Left lung (tissue), 4 donors: ENCODE measurements at regions not wholly inside any gene's neighbourhood (a gene's known extent, or its start where the extent isn't known, plus 50 kb on each side); places are given as distances from the start of the nearest gene placed in this dataset.
"Not testable (repeated sequence)": the region's sequence is repeated elsewhere in the genome, so short reads cannot be mapped to it uniquely, and the experiment has no call there.

Experiments used
- ATAC-seq: fragments of 200-7000 bp; cut with Tn5 transposase; one replicate; pipeline ENCODE4 v1.9.1; 2020; ENCODE audit warnings: moderate library complexity
- DNase-seq, 4 donors: peaks; one replicate each; pipeline ENCODE4 v3.0.0-alpha.2; 2013 to 2020
- H3K27ac ChIP-seq, 2 donors: fragments of 200-600 bp; sonication (generic) in 1 of 2; one replicate each; pipeline versions ENCODE4 v1.5.0 to v1.8.0; 2020 to 2021
- H3K27me3 ChIP-seq, 2 donors: fragments of 200-600 bp; sonication (generic) in 1 of 2; one replicate each; pipeline versions ENCODE4 v1.5.0 to v1.8.0; 2020 to 2021
- H3K36me3 ChIP-seq, 2 donors: fragments of 200-600 bp; sonication (generic) in 1 of 2; one replicate each; pipeline versions ENCODE4 v1.5.0 to v1.8.0; 2020 to 2021
- H3K4me1 ChIP-seq, 2 donors: fragments of 200-600 bp; one replicate each; pipeline ENCODE4 v1.8.0; 2021
- H3K4me3 ChIP-seq, 2 donors: fragments of 200-600 bp; sonication (generic) in 1 of 2; one replicate each; pipeline versions ENCODE4 v1.5.0 to v1.8.0; 2020 to 2021; ENCODE audit warnings: mild to moderate bottlenecking in 1 of 2
- H3K9me3 ChIP-seq, 2 donors: fragments of 200-600 bp; sonication (generic) in 1 of 2; one replicate each; pipeline versions ENCODE4 v1.5.0 to v1.8.0; 2020 to 2021
- intact Hi-C, 2 donors: fragments of 100-400 bp; cut with DNase I; formaldehyde crosslinking; loops; one replicate each; pipeline versions ENCODE4 v1.11.2 to v1.14.2; 2022
- TF ChIP-seq, protein P1 (sequence below), 2 donors: fragments of 200-600 bp; sonication (generic) in 1 of 2; IDR thresholded peaks; one replicate each; pipeline versions ENCODE4 v1.5.0 to v1.8.0; 2021; ENCODE audit warnings: antibody characterized with exemption in 2 of 2
- donor health status: DM: no; HTN: yes; CAD: no.
- donor health status: DM: no; HTN: no; CAD: no.

- ATAC-seq (no peak), DNase-seq (no peak)
- TF ChIP-seq, protein P1, sequence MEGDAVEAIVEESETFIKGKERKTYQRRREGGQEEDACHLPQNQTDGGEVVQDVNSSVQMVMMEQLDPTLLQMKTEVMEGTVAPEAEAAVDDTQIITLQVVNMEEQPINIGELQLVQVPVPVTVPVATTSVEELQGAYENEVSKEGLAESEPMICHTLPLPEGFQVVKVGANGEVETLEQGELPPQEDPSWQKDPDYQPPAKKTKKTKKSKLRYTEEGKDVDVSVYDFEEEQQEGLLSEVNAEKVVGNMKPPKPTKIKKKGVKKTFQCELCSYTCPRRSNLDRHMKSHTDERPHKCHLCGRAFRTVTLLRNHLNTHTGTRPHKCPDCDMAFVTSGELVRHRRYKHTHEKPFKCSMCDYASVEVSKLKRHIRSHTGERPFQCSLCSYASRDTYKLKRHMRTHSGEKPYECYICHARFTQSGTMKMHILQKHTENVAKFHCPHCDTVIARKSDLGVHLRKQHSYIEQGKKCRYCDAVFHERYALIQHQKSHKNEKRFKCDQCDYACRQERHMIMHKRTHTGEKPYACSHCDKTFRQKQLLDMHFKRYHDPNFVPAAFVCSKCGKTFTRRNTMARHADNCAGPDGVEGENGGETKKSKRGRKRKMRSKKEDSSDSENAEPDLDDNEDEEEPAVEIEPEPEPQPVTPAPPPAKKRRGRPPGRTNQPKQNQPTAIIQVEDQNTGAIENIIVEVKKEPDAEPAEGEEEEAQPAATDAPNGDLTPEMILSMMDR (IDR thresholded peaks at IDR 0.05), result no peak
- no peak overlapping the region for H3K4me3 ChIP-seq
- no peaks in the 10 kb centered on the region for H3K27me3 ChIP-seq
- intact Hi-C loops, result no loop called here
- no peaks in the 10 kb centered on the region for H3K4me1 ChIP-seq
- no peaks in the 10 kb centered on the region for H3K36me3 ChIP-seq
- no peaks in the 10 kb centered on the region for H3K9me3 ChIP-seq
- H3K27ac ChIP-seq, result no peak overlapping the region
These were observed 351.5 kb downstream of the NR4A2 start for GRCh38 chr2:155980941-155981560.

DNA sequence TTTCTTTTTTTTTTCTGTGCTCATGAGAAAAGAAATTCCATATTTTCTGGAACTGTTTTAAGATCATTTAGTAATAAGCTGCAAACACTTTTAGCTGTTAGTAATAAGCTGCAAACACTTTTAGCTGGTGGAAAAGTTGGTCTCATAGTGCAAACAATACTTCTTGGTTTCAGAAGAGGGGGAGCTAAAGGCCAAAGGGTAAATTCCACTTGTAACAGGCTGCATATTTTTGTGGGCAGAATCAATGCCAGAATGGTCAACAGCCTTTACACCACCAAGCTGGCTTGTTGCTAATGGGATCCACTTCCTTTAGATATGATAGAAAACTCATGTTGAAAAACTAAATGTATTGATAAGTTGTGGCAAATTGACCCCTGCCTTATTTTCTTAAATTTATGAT is 356.8 kb downstream of the NR4A2 start:
- H3K4me1 ChIP-seq, result no peaks in the 10 kb centered on the region
- no peaks in the 10 kb centered on the region for H3K9me3 ChIP-seq
- DNase-seq, result no peak
- H3K27ac ChIP-seq, result no peak overlapping the region
- ATAC-seq, result no peak
- no peaks in the 10 kb centered on the region for H3K36me3 ChIP-seq
- intact Hi-C loops, result no loop called here
- no peak overlapping the region for H3K4me3 ChIP-seq
- TF ChIP-seq, protein P1 (IDR thresholded peaks at IDR 0.05), result no peak
- no peaks in the 10 kb centered on the region for H3K27me3 ChIP-seq

DNA sequence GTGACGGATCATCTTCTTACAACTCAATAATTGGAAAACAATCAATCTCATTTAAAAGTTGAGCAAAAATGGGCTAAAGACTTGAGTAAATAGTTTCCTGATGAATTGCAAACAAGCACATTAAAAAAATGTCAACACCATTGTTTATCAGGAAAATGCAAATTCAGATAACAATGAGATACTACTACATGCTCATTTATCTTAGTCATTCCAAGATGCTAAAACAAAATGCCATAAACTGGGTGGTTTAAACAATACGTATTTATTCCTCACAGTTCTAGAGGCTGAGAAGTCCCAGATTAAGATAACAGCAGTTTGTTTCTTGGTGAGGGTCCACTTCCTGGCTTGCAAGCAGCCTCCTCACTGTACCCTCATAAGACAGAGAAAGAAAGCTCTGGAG is 359.6 kb downstream of the NR4A2 start:
- intact Hi-C loops, result no loop called here

GRCh38 chr2:155966064-155966471 is 366.5 kb downstream of the NR4A2 start:
- DNase-seq, H3K27ac ChIP-seq, H3K36me3 ChIP-seq, intact Hi-C loops, H3K4me3 ChIP-seq, ATAC-seq, H3K9me3 ChIP-seq, H3K4me1 ChIP-seq, H3K27me3 ChIP-seq: not testable (repeated sequence)

More for the DNA sequence above, 359.6 kb downstream of the NR4A2 start:
- H3K9me3 ChIP-seq, result no peaks in the 10 kb centered on the region
- H3K4me1 ChIP-seq, result no peaks in the 10 kb centered on the region
- ATAC-seq (no peak), DNase-seq (no peak)
- no peaks in the 10 kb centered on the region for H3K36me3 ChIP-seq
- H3K27ac ChIP-seq, result no peak overlapping the region
- TF ChIP-seq, protein P1 (IDR thresholded peaks at IDR 0.05), result no peak
- H3K27me3 ChIP-seq, result no peaks in the 10 kb centered on the region
- H3K4me3 ChIP-seq, result no peak overlapping the region

DNA sequence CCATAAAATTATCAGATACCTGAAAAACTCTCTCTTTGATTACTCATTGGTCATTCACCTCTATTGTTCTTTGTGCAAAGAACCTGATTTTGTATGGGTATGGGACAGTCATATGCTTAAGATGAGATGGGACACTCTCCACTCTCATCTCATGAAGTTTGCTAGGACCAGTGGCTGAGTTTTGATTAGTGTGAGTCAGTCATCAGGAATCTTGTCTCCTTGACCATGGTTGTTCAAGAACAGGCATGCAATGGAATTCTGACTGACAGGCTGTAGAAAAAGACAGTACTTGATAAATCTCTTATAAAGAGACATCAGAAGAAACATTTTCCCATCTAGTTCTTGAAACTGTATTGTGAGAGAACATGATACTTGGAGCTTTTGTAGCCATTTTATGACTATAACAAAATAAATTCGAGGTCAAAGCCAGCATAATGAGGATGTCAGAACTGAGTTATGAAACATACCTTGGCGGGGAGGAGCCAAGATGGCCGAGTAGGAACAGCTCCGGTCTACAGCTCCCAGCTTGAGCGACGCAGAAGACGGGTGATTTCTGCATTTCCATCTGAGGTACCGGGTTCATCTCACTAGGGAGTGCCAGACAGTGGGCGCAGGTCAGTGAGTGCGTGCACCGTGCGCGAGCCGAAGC is 367.0 kb downstream of the NR4A2 start:
- no peaks in the 10 kb centered on the region for H3K36me3 ChIP-seq
- H3K4me3 ChIP-seq, result no peak overlapping the region
- H3K27ac ChIP-seq, result no peak overlapping the region

More for the DNA sequence above, 367.0 kb downstream of the NR4A2 start:
- H3K27me3 ChIP-seq, result no peaks in the 10 kb centered on the region
- ATAC-seq (no peak), DNase-seq (no peak)
- no peaks in the 10 kb centered on the region for H3K4me1 ChIP-seq
- H3K9me3 ChIP-seq, result no peaks in the 10 kb centered on the region
- TF ChIP-seq, protein P1 (IDR thresholded peaks at IDR 0.05), result no peak
- intact Hi-C loops, result no loop called here
